CD4-positive, alpha-beta memory T cell (primary cell): ENCODE measurements at regions not wholly inside any gene's neighbourhood (a gene's known extent, or its start where the extent isn't known, plus 50 kb on each side); places are given as distances from the start of the nearest gene placed in this dataset.

Source experiments
- CTCF ChIA-PET: fragments of 350-600 bp; sonication (Branson Sonifier 250); formaldehyde crosslinking; loops from one replicate; lab custom pipeline; 2021; ENCODE audit warnings: inconsistent platforms; ENCODE audit not compliant: partially characterized antibody; lab: Charles Lee
- POLR2A ChIA-PET: fragments of 350-600 bp; sonication (Branson Sonifier 250); formaldehyde crosslinking; loops from one replicate; lab custom pipeline; 2021; ENCODE audit not compliant: partially characterized antibody; lab: Charles Lee
- DNase-seq, 5 donors: peaks; one replicate each; pipeline versions ENCODE4 v3.0.0 to v3.0.0-alpha.2; 2020 to 2022; ENCODE audit warnings: mixed read lengths in 1 of 5
- H3K27ac ChIP-seq: one replicate; pipeline ENCODE4 v1.7.0; 2013; ENCODE audit warnings: low read depth, low read length
- H3K27me3 ChIP-seq: 2 replicates; pipeline ENCODE4 v1.7.0; 2013; ENCODE audit warnings: mild to moderate bottlenecking, low read length, moderate library complexity; ENCODE audit not compliant: insufficient read depth
- H3K36me3 ChIP-seq: 2 replicates; pipeline ENCODE4 v1.7.0; 2013; ENCODE audit warnings: mild to moderate bottlenecking, low read length, moderate library complexity; ENCODE audit not compliant: insufficient read depth
- H3K4me1 ChIP-seq: 2 replicates; pipeline ENCODE4 v1.7.0; 2013; ENCODE audit warnings: mild to moderate bottlenecking, low read length, moderate library complexity; ENCODE audit not compliant: insufficient read depth
- H3K4me3 ChIP-seq, 2 donors: one replicate each; pipeline ENCODE4 v1.7.0; 2013; ENCODE audit warnings: low read length in 2 of 2, mild to moderate bottlenecking in 1 of 2
- H3K9me3 ChIP-seq, 2 donors: one replicate each; pipeline ENCODE4 v1.7.0; 2013; ENCODE audit warnings: low read length in 2 of 2, control low read depth in 1 of 2; ENCODE audit not compliant: control insufficient read depth in 1 of 2
- H3K27ac Mint-ChIP-seq, 7 donors: one replicate each; pipeline ENCODE4 v1.8.0; 2020 to 2021; ENCODE audit warnings: mixed read lengths in 7 of 7, mild to moderate bottlenecking in 6 of 7, inconsistent platforms in 3 of 7, moderate library complexity in 3 of 7
- H3K27me3 Mint-ChIP-seq, 2 donors: one replicate each; pipeline ENCODE4 v1.8.0; 2020 to 2021; ENCODE audit warnings: mixed read lengths in 2 of 2
- H3K36me3 Mint-ChIP-seq, 2 donors: one replicate each; pipeline ENCODE4 v1.8.0; 2020 to 2021; ENCODE audit warnings: mixed read lengths in 2 of 2, inconsistent platforms in 1 of 2, mild to moderate bottlenecking in 1 of 2
- H3K4me1 Mint-ChIP-seq, 4 donors: one replicate each; pipeline ENCODE4 v1.8.0; 2020 to 2021; ENCODE audit warnings: mixed read lengths in 4 of 4, mild to moderate bottlenecking in 1 of 4
- H3K4me3 Mint-ChIP-seq, 8 donors: one replicate each; pipeline ENCODE4 v1.8.0; 2020 to 2021; ENCODE audit warnings: mixed read lengths in 8 of 8, mild to moderate bottlenecking in 7 of 8, moderate library complexity in 6 of 8, inconsistent platforms in 3 of 8
- H3K9me3 Mint-ChIP-seq, 8 donors: one replicate each; pipeline ENCODE4 v1.8.0; 2020 to 2021; ENCODE audit warnings: mixed read lengths in 8 of 8, mild to moderate bottlenecking in 5 of 8, inconsistent platforms in 3 of 8, moderate library complexity in 1 of 8
- intact Hi-C: fragments of 100-400 bp; cut with micrococcal nuclease; formaldehyde crosslinking; loops from one replicate; pipeline ENCODE4 v1.15.1; 2023

- ChIA-PET CTCF (no interaction called here), POLR2A (interaction anchor here (1.5 to 2.1 kb wide), 2 partner anchors 9 to 11 kb away, joined by 4 to 7 read pairs; no protein-coding TSS in a partner anchor)
- Histone ChIP-seq H3K27ac (no peak overlapping the region), H3K27me3 (no peaks in the 10 kb centered on the region), H3K9me3 (no peaks in the 10 kb centered on the region), H3K4me1 (peaks cover 16% of the 10 kb centered on the region), H3K4me3 (no peak overlapping the region), H3K36me3 (no peaks in the 10 kb centered on the region)
- Mint-ChIP-seq H3K27ac (no peak overlapping the region), H3K4me3 (no peak overlapping the region), H3K27me3 (no peaks in the 10 kb centered on the region), H3K4me1 (peaks cover 6 to 15% (median 14%) of the 10 kb centered on the region in 4 donors), H3K9me3 (peaks cover 0 to 2% (median 0%) of the 10 kb centered on the region in 8 donors), H3K36me3 (no peaks in the 10 kb centered on the region)
- intact Hi-C loops, result no loop called here
- DNase-seq, result no peak
Observed at GRCh38 chr14:65193916-65194590, 91.7 kb upstream of the MAX start.

- no peaks in the 10 kb centered on the region for H3K36me3 ChIP-seq
- H3K27ac ChIP-seq, result no peak overlapping the region
- POLR2A ChIA-PET, result interaction anchor here (0.9 to 2.1 kb wide), 4 partner anchors 10 to 12 kb away, joined by 3 to 7 read pairs (median 4); no protein-coding TSS in a partner anchor
- H3K27me3 Mint-ChIP-seq, result no peaks in the 10 kb centered on the region
- no peaks in the 10 kb centered on the region for H3K36me3 Mint-ChIP-seq
- no peak overlapping the region for H3K4me3 ChIP-seq
- DNase-seq, result no peak
- intact Hi-C loops, result no loop called here
- H3K9me3 ChIP-seq, result no peaks in the 10 kb centered on the region
- H3K4me1 ChIP-seq, result peaks cover 16% of the 10 kb centered on the region
- H3K27ac Mint-ChIP-seq, result peak overlapping the region in 1 of 7 donors; percentile 62
- peak overlapping the region in 1 of 8 donors; percentile 6 for H3K4me3 Mint-ChIP-seq
- CTCF ChIA-PET, result interaction anchor here (0.6 kb wide), 1 partner anchor 13 kb away, joined by 3 read pairs; no protein-coding TSS in a partner anchor
- H3K9me3 Mint-ChIP-seq, result peaks cover 0 to 2% (median 0%) of the 10 kb centered on the region in 8 donors
- no peaks in the 10 kb centered on the region for H3K27me3 ChIP-seq
- peaks cover 6 to 15% (median 14%) of the 10 kb centered on the region in 4 donors for H3K4me1 Mint-ChIP-seq
Observed at GRCh38 chr14:65195042-65195719, 92.9 kb upstream of the MAX start.

DNA sequence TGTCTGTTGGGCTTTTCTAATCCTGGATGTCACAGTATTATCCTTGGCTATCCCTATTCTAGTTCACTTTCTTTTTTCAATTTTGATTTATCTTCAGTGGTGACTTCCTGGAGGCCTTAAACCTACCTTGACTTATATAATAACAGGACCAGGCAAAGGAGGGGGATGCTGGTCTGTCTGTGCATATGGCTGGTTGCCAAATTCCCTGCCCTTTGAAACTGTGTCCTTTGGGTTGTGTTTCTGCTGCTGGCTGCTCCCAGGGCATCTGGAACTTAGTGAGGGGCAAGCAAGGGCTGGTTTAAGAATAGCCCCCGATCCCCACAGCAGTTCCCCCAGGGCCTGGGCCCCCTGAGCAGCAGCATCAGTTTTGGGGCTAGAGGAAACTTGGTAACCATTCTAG, 96.0 kb upstream of the MAX start:
- H3K27me3 Mint-ChIP-seq, result no peaks in the 10 kb centered on the region
- H3K36me3 Mint-ChIP-seq, result no peaks in the 10 kb centered on the region
- intact Hi-C loops, result no loop called here
- no peak for DNase-seq
- Histone ChIP-seq H3K9me3 (no peaks in the 10 kb centered on the region), H3K4me3 (no peak overlapping the region), H3K27ac (no peak overlapping the region), H3K36me3 (no peaks in the 10 kb centered on the region), H3K27me3 (no peaks in the 10 kb centered on the region), H3K4me1 (peaks cover 16% of the 10 kb centered on the region)
- POLR2A ChIA-PET, result no interaction called here
- peaks cover 0 to 2% (median 0%) of the 10 kb centered on the region in 8 donors for H3K9me3 Mint-ChIP-seq
- no peak overlapping the region for H3K27ac Mint-ChIP-seq
- H3K4me3 Mint-ChIP-seq, result no peak overlapping the region
- CTCF ChIA-PET, result no interaction called here
- H3K4me1 Mint-ChIP-seq, result peaks cover 6 to 17% (median 13%) of the 10 kb centered on the region in 4 donors

DNA sequence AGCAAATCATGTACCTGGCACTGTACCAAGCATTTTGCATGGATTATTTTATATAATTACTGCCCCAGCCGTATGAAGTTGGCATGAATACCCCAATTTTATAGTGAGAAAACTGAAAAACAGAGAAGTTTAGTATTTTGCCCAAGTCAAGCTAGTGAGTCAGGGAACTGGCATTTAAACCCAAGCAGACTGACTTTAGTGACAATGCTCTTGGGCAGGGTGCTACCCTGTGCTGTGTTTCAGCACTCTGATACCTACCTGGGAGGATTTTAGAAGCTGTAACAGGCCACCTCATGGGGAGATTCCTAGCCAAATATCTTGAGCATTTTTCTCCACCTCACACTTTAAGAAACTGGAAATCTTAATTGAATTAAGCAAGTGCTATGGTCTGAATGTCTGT, 98.1 kb upstream of the MAX start:
- Mint-ChIP-seq H3K27ac (peak overlapping the region in 1 of 7 donors; percentile 64), H3K4me1 (peaks cover 13 to 25% (median 16%) of the 10 kb centered on the region in 4 donors), H3K36me3 (no peaks in the 10 kb centered on the region), H3K9me3 (peaks cover 0 to 3% (median under 1%) of the 10 kb centered on the region in 8 donors), H3K4me3 (no peak overlapping the region), H3K27me3 (no peaks in the 10 kb centered on the region)
- Histone ChIP-seq H3K27me3 (no peaks in the 10 kb centered on the region), H3K36me3 (no peaks in the 10 kb centered on the region), H3K9me3 (no peaks in the 10 kb centered on the region), H3K4me3 (no peak overlapping the region), H3K4me1 (peaks cover 17% of the 10 kb centered on the region), H3K27ac (no peak overlapping the region)
- no peak for DNase-seq
- POLR2A ChIA-PET, result interaction anchor here (2.5 kb wide), 1 partner anchor 211 kb away, joined by 11 read pairs; no protein-coding TSS in a partner anchor
- CTCF ChIA-PET, result interaction anchor here (1.5 to 1.7 kb wide), 2 partner anchors 14 to 23 kb away, joined by 3 to 4 read pairs; no protein-coding TSS in a partner anchor
- intact Hi-C loops, result no loop called here

GRCh38 chr14:65203574-65203973, 101.3 kb upstream of the MAX start:
- POLR2A ChIA-PET, result interaction anchor here (5.9 kb wide), 1 partner anchor 209 kb away, joined by 67 read pairs; the partner anchor contains the start of gene FUT8

DNA sequence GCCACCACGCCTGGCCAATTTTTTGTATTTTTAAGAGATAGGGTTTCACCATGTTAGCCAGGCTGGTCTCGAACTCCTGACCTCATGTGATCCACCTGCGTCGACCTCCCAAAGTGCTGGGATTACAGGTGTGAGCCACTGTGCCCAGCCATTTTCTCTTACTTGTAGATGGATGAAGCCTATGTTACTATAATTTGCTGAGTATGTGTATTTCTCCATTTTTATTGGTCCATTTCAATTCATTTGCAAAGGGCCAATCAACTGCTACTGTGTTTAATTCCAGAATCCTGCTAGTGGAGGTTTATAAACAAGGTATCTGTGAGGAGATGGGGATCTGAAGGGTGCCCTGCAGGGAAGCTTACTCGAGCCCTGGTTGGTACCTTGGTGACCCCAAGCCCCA, 101.7 kb upstream of the MAX start:
- POLR2A ChIA-PET, result interaction anchor here (1.2 to 5.9 kb wide), 3 partner anchors 9 to 208 kb away, joined by 7 to 67 read pairs (median 19); partner anchors contain the start of gene FUT8

More at GRCh38 chr14:65203574-65203973, 101.3 kb upstream of the MAX start:
- H3K4me3 Mint-ChIP-seq, result peak overlapping the region in 1 of 8 donors; percentile 35
- Histone ChIP-seq H3K27ac (no peak overlapping the region), H3K36me3 (no peaks in the 10 kb centered on the region), H3K27me3 (no peaks in the 10 kb centered on the region), H3K9me3 (no peaks in the 10 kb centered on the region), H3K4me3 (no peak overlapping the region), H3K4me1 (peaks cover 42% of the 10 kb centered on the region)
- H3K36me3 Mint-ChIP-seq, result no peaks in the 10 kb centered on the region
- H3K4me1 Mint-ChIP-seq, result peaks cover 31 to 49% (median 37%) of the 10 kb centered on the region in 4 donors
- CTCF ChIA-PET, result interaction anchor here (1.1 kb wide), 1 partner anchor 208 kb away, joined by 3 read pairs; the partner anchor contains the start of gene FUT8
- intact Hi-C loops, result no loop called here
- DNase-seq, result no peak
- H3K9me3 Mint-ChIP-seq, result peaks cover 0 to 5% (median under 1%) of the 10 kb centered on the region in 8 donors
- H3K27me3 Mint-ChIP-seq, result no peaks in the 10 kb centered on the region
- H3K27ac Mint-ChIP-seq, result peak overlapping the region in 5 of 7 donors; percentile 16 to 73 (median 64)

More for the DNA sequence above, 101.7 kb upstream of the MAX start:
- Histone ChIP-seq H3K27ac (no peak overlapping the region), H3K4me3 (no peak overlapping the region), H3K27me3 (no peaks in the 10 kb centered on the region), H3K9me3 (no peaks in the 10 kb centered on the region), H3K4me1 (peaks cover 47% of the 10 kb centered on the region), H3K36me3 (no peaks in the 10 kb centered on the region)
- Mint-ChIP-seq H3K9me3 (peaks cover 0 to 5% (median under 1%) of the 10 kb centered on the region in 8 donors), H3K27ac (peak overlapping the region in 4 of 7 donors; percentile 12 to 73 (median 42)), H3K27me3 (no peaks in the 10 kb centered on the region), H3K4me3 (no peak overlapping the region), H3K36me3 (no peaks in the 10 kb centered on the region), H3K4me1 (peaks cover 33 to 54% (median 41%) of the 10 kb centered on the region in 4 donors)
- CTCF ChIA-PET, result no interaction called here
- intact Hi-C loops, result no loop called here
- no peak for DNase-seq
